OCI-M2 (cell line): ENCODE measurements at regions not wholly inside any gene's neighbourhood (a gene's known extent, or its start where the extent isn't known, plus 50 kb on each side); places are given as distances from the start of the nearest gene placed in this dataset.
"Not testable (repeated sequence)": the region's sequence is repeated elsewhere in the genome, so short reads cannot be mapped to it uniquely, and the experiment has no call there.

Source experiments
- DNase-seq: peaks from one replicate; lab custom pipeline; 2025; ENCODE audit not compliant: unreplicated experiment; lab: John Stamatoyannopoulos, UW

- no peak for DNase-seq
Measured at GRCh38 chr10:8334631-8335030, 280.1 kb downstream of the GATA3 start.

- DNase-seq: no peak
Measured at GRCh38 chr10:8336629-8337331, 282.3 kb downstream of the GATA3 start.

DNA sequence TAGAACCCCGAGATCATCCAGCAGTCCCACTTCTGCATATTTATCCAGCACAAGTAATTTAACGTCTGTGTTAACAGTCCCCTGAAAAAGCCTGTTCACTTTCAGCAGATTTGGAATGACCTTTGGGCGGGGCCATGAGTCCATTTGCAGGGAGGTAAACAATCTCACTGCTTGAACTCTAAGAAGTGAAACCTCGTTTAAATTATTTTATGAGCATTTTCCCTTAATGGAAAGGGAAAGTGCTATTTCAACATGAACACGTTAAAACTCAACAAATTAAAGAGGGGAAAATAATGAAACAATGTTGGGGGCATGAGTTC lies 282.8 kb downstream of the GATA3 start:
- DNase-seq: no peak

DNA sequence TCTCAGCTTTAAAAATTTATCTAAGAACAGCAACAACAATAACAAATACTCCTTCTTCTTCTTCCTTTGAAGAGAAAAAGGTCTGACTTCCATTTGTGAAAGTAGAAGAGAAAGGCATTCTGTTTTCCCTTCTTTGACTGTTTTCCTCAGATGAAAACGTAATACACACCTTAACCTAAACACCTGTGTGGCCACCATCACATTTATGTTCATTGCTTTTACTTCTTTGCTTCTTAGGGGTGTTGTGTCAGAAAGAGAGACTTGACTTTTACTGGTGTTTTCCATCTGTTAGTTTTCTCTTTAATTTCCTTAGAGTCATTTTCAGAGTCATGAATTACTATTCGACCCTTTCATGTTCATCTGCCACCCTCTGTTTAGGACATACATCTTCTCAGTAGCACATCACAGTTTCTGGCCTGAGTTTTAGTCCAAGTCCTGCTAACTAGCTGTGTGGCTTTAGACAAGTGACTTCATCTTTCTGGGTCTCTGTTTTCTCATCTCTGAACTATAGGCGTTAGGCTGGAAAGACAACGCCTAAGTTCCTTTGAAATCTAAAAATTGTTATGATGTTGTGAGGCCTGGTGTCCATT lies 283.8 kb downstream of the GATA3 start:
- DNase-seq: no peak

DNA sequence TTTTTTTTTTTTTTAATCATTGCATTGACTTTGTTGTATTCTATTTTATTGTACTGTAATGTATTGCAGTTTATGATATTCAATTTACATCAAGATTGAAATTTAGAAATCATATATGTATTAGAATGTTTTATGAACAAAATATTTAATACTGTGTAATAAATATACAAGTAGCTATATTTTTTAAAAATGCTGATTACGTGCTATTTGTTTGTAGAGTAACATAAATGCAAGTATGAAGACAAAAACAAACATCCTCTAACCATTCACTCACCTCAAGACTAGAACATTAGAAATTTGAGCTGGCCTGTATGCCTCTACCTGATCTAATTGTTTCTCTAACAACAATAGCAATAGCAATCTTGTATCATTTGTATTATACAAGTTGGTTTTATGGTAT lies 290.3 kb downstream of the GATA3 start:
- DNase-seq: no peak

DNA sequence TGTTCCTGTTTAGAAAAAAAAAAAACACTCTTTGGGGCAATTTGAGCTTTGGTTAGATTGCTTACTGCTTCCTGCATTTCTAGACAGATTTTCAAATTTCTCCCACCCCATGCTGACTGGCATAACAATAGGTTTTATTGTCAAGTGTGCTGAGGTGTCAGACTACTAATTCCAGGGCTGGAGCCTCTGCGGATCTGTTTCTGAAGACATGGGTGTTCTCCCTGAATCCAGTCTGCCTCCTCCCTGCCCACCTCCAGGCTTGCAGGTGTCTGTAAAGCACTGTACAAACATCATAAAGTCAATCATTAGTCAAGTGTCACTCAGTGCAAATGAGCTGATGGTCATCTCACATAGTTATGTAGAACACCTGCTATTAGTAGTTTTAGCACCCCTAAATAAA lies 292.4 kb downstream of the GATA3 start:
- DNase-seq: no peak

- DNase-seq: not testable (repeated sequence)
Measured at GRCh38 chr10:8347614-8348013, 293.1 kb downstream of the GATA3 start.

DNA sequence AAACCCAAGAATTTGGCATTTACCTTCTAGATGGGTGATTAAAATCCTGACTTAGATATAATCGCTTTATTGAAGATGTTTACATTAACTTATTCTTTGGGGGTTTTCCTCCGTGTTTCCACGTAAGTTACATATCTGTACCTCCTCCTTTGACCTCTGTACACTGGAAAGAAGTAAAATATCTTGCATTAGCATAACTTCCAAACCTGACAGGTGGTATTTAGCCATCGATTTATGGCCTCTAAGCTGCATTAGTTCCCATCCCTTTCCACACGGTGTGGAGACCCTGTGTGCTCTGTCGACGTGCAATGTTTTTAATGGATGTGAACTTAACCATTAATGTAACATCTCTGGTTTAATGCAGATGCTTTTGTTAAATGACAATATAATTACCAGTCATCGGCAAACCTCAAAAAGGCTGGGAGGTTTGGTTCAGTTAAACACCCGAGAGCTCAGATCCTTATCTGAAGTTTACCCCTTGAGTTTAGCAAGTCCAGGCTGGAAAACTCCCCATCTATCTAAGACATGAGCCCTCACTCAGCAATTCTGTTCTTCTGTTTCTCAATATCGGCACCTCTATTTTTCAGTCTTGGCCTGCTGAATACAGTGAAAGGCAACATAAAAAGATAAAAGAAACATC lies 295.2 kb downstream of the GATA3 start:
- DNase-seq: no peak

GRCh38 chr10:8350250-8350967 lies 295.9 kb downstream of the GATA3 start:
- no peak for DNase-seq

GRCh38 chr10:8352171-8353075 lies 297.9 kb downstream of the GATA3 start:
- no peak for DNase-seq

DNA sequence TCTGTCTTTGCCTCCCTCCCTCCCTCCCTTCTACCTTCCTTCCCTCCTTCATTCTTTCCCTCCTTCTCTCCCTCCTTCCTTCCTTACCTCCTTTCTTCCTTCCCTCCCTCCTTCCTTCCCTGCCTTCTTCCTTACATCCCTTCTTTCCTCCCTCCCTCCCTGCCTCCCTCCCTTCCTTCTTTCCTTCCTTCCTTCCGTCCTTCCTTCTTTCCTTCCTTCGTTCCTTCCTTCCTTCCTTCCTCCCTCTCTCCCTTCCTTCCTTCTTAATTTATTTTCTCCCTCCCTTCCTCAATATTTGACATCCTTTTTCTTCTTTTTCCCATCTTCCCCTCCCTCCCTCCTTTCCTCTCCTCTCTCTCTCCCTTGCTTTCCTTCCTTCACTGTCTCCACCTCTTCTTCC lies 301.8 kb downstream of the GATA3 start:
- no peak for DNase-seq

DNA sequence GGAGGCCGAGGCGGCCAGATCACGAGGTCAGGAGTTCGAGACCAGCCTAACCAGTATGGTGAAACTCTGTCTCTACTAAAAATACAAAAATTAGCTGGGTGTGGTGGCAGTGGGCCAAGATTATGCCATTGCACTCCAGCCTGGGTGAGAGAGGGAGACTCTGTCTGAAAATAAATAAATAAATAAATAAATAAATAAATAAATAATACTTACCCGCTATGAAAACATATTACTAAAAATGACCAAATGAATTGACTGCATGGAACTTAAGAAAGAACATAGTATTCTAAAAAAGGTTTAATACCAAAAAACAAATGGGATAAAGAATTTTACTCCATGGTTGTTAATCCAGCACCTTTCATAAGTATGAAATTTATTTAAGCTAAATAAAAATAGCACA lies 305.0 kb downstream of the GATA3 start:
- DNase-seq: no peak

GRCh38 chr10:8360365-8360764 lies 305.9 kb downstream of the GATA3 start:
- no peak for DNase-seq

GRCh38 chr10:8360814-8361509 lies 306.5 kb downstream of the GATA3 start:
- DNase-seq: no peak

DNA sequence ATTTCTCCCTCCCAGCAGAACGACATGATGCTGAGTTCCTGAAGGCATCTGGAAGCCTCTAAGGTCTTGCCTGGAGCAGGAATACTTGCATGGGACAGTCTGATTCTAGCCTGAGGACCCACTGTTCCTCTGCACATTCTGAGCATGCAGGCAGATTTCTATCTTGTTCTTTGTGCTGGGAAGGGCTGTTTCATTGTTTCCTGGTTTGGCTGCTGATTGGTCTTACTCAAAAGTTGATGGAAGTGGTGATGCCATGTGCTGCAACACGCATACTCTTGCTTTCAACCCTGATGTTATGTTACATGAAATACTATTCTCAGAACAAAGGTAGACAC lies 307.0 kb downstream of the GATA3 start:
- DNase-seq: no peak

- no peak for DNase-seq
Measured at GRCh38 chr10:8365935-8366911, 311.7 kb downstream of the GATA3 start.

- DNase-seq: not testable (repeated sequence)
Measured at GRCh38 chr10:8367672-8368411, 313.4 kb downstream of the GATA3 start.

GRCh38 chr10:8369666-8370065 lies 315.2 kb downstream of the GATA3 start:
- DNase-seq: no peak

DNA sequence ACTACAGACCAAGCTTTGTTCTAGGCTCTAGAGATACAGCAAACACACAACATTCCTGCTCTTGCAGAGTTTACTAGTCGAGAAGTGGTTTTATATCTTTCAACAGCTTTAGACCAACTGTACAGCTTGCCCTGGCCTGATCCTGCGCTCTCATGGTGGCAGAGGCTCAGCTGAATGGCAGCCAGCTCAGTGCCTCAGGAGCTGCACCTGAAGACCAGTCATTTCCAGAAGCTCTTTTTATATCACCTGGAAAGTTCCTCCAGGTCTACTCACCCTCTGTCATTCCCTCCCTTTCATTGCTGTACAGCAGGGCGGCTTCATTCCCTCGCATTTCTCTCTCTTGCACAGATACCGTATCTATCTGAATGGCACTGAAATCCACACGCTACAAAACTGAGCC lies 319.8 kb downstream of the GATA3 start:
- no peak for DNase-seq
